K562 (cell line): ENCODE measurements at regions not wholly inside any gene's neighbourhood (a gene's known extent, or its start where the extent isn't known, plus 50 kb on each side); places are given as distances from the start of the nearest gene placed in this dataset.

Source experiments
- ADNP ChIP-seq: fragments of 200-800 bp; sonication (Bioruptor generic); IDR thresholded peaks from 2 replicates; pipeline ENCODE4 v1.6.1; 2016; ENCODE audit warnings: missing genetic modification characterization, missing compliant biosample characterization
- BRD4 ChIP-seq: fragments of 200-600 bp; sonication (generic); IDR thresholded peaks from 2 replicates; pipeline ENCODE4 v1.6.1; 2017; ENCODE audit warnings: inconsistent platforms
- CAMTA2 ChIP-seq: fragments of 250-450 bp; sonication (Bioruptor Pico); conservative IDR thresholded peaks from 2 replicates; pipeline ENCODE4 v1.5.1; 2022
- CBFA2T2 ChIP-seq: fragments of 450-650 bp; conservative IDR thresholded peaks from 2 replicates; pipeline ENCODE4 v1.6.1; 2017; ENCODE audit warnings: mild to moderate bottlenecking
- CC2D1A ChIP-seq: fragments of 450-650 bp; IDR thresholded peaks from 2 replicates; pipeline ENCODE4 v1.6.1; 2017; ENCODE audit warnings: mild to moderate bottlenecking
- CXXC5 ChIP-seq: fragments of 250-450 bp; sonication (Bioruptor Pico); IDR thresholded peaks from 2 replicates; pipeline ENCODE4 v1.8.0; 2022; ENCODE audit warnings: inconsistent platforms, mild to moderate bottlenecking, moderate library complexity
- FOXM1 ChIP-seq, 2 experiments: fragments of 450-650 bp in 1 of 2; sonication (generic) in 1 of 2; formaldehyde crosslinking in 1 of 2; IDR thresholded peaks; 2 replicates each; pipeline versions ENCODE4 v1.6.1 to v1.9.0; 2017 to 2022; ENCODE audit warnings: low read depth in 2 of 2, mild to moderate bottlenecking in 2 of 2, missing genetic modification reagents in 1 of 2, moderate library complexity in 1 of 2
- HINFP ChIP-seq: fragments of 450-650 bp; conservative IDR thresholded peaks from 2 replicates; pipeline ENCODE4 v1.6.1; 2016; ENCODE audit warnings: missing genetic modification characterization, low read depth, mild to moderate bottlenecking, control low read depth, missing compliant biosample characterization
- LARP7 ChIP-seq: fragments of 450-650 bp; IDR thresholded peaks from 2 replicates; pipeline ENCODE4 v1.6.1; 2016
- MYC ChIP-seq, 2 experiments: fragments of 250-450 bp in 1 of 2; sonication (Bioruptor Pico) in 1 of 2; IDR thresholded peaks; 2 replicates each; pipeline versions ENCODE4 v1.5.1 to v1.6.1; 2012 to 2021; ENCODE audit warnings: low read depth in 2 of 2, borderline replicate concordance in 1 of 2, improper control_type of control experiment in 1 of 2, low read length in 1 of 2, mild to moderate bottlenecking in 1 of 2, moderate library complexity in 1 of 2
- NFE2L1 ChIP-seq: fragments of 450-650 bp; IDR thresholded peaks from 2 replicates; pipeline ENCODE4 v1.6.1; 2016; ENCODE audit warnings: missing genetic modification characterization, low read depth, mild to moderate bottlenecking, missing compliant biosample characterization, moderate library complexity, borderline replicate concordance
- RAD21 ChIP-seq, 2 experiments: fragments of 250-450 bp in 1 of 2; fragments of 450-650 bp in 1 of 2; sonication (Bioruptor Pico) in 1 of 2; formaldehyde crosslinking in 1 of 2; IDR thresholded peaks in 1 of 2; conservative IDR thresholded peaks in 1 of 2; 2 replicates each; pipeline versions ENCODE4 v1.4.0 to v1.8.0; 2020 to 2022; ENCODE audit warnings: mild to moderate bottlenecking in 2 of 2, moderate library complexity in 1 of 2
- RBBP5 ChIP-seq: fragments of 200-600 bp; sonication (generic); IDR thresholded peaks from 2 replicates; pipeline ENCODE4 v1.6.1; 2012; ENCODE audit warnings: borderline replicate concordance, mild to moderate bottlenecking, low read length, control low read depth, inconsistent platforms; ENCODE audit not compliant: insufficient read depth, poor library complexity, severe bottlenecking
- RNF2 ChIP-seq: sonication (generic); IDR thresholded peaks from 2 replicates; pipeline ENCODE4 v1.6.1; 2016
- SETDB1 ChIP-seq: IDR thresholded peaks from one replicate; pipeline ENCODE4 v1.6.1; 2012; ENCODE audit warnings: low read length, control low read depth, inconsistent platforms
- TAF1 ChIP-seq: IDR thresholded peaks from 2 replicates; pipeline ENCODE4 v1.6.1; 2011; ENCODE audit warnings: mild to moderate bottlenecking, low read length, moderate library complexity; ENCODE audit not compliant: insufficient read depth, control insufficient read depth, severe bottlenecking; ENCODE audit errors: extremely low read depth
- TAF7 ChIP-seq: fragments of 450-650 bp; IDR thresholded peaks from 2 replicates; pipeline ENCODE4 v1.6.1; 2016; ENCODE audit warnings: missing genetic modification characterization, missing compliant biosample characterization
- U2AF1 ChIP-seq: fragments of 200-400 bp; formaldehyde crosslinking; optimal IDR thresholded peaks from 2 replicates; pipeline ENCODE3; 2017; ENCODE audit warnings: mild to moderate bottlenecking, low read depth, low read length, moderate library complexity
- YY1 ChIP-seq, 3 experiments: IDR thresholded peaks; 2 replicates each; pipeline ENCODE4 v1.6.1; 2011; ENCODE audit warnings: low read length in 2 of 3, mild to moderate bottlenecking in 2 of 3, moderate library complexity in 2 of 3, borderline replicate concordance in 1 of 3, control low read depth in 1 of 3, low read depth in 1 of 3; ENCODE audit not compliant: insufficient read depth in 3 of 3, insufficient replicate concordance in 2 of 3, control insufficient read depth in 1 of 3, insufficient read length in 1 of 3; ENCODE audit errors: extremely low read depth in 1 of 3
- ZFP30 ChIP-seq: fragments of 250-450 bp; sonication (Bioruptor Pico); IDR thresholded peaks from 2 replicates; pipeline ENCODE4 v1.8.0; 2022; ENCODE audit warnings: moderate library complexity, mild to moderate bottlenecking, inconsistent platforms, borderline replicate concordance
- ZFP36 ChIP-seq: fragments of 150-350 bp; IDR thresholded peaks from 2 replicates; pipeline ENCODE4 v1.6.1; 2018; ENCODE audit warnings: low read length, low read depth; ENCODE audit not compliant: partially characterized antibody
- ZNF133 ChIP-seq: fragments of 250-450 bp; sonication (Bioruptor Pico); IDR thresholded peaks from 2 replicates; pipeline ENCODE4 v1.4.0; 2020; ENCODE audit warnings: mild to moderate bottlenecking
- TF ChIP-seq, protein P1 (sequence below): fragments of 250-450 bp; sonication (Bioruptor Pico); IDR thresholded peaks from 2 replicates; pipeline ENCODE4 v1.5.0; 2021; ENCODE audit warnings: mild to moderate bottlenecking, moderate library complexity

DNA sequence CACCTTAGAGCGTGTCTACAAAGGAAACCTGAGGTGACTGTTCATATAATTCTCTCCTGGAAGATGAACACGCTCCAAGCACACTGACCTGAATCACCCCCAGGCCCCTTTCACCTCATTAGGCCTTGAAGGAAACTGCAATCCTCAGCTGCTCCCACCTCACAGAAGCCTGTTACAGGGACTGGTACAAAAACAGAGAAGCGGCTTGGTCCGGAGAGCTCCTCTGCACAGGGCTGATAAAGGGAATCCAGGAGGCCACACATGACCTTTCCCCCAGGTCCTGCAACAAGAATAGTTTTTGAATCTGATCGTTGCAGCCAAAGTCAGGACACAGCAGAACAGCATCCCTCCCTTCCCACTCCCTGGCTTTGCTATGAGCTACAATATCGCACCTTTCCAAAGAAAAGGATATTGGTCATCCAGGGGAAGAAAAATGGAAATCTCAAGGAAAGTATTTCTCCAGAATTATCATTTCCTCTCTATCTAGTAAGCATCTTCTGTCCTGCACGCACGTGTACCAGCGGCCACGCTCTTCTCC, 666.7 kb downstream of the UQCRFS1 start (continued):
- TF ChIP-seq TAF1 (peak; percentile 22), CBFA2T2 (peak; percentile 92), NFE2L1 (no peak), ADNP (tag) (no peak), BRD4 (no peak), TAF7 (no peak), ZFP36 (no peak), ZFP30 (CRISPR knock-in tag) (no peak), SETDB1 (no peak), CC2D1A (peak; percentile 80; the same call in 1 of the 2 replicates), RNF2 (peak; percentile 82; the same call in 1 of the 2 replicates), RBBP5 (no peak), FOXM1 (IDR thresholded peaks at IDR 0.05; ENCODE audit: low read depth) (peak; percentile 57), FOXM1 (CRISPR knock-in tag; IDR thresholded peaks at IDR 0.05; ENCODE audit: low read depth) (no peak), HINFP (tag) (no peak), ZNF133 (CRISPR knock-in tag) (no peak), CAMTA2 (CRISPR knock-in tag) (no peak), YY1 (IDR thresholded peaks at IDR 0.05; ENCODE audit: borderline replicate concordance in 1 of 3, control insufficient read depth in 1 of 3, extremely low read depth in 1 of 3, insufficient read depth in 3 of 3, insufficient read length in 1 of 3, insufficient replicate concordance in 2 of 3, low read depth in 1 of 3, low read length in 2 of 3) (no peak), CXXC5 (CRISPR knock-in tag) (peak; percentile 65), LARP7 (no peak), U2AF1 (no peak), MYC (IDR thresholded peaks at IDR 0.05; ENCODE audit: low read depth, low read length) (peak; percentile 30; the same call in 1 of the 2 replicates), MYC (CRISPR knock-in tag; IDR thresholded peaks at IDR 0.05; ENCODE audit: borderline replicate concordance, low read depth) (peak; percentile 41; the same call in 1 of the 2 replicates), RAD21 (CRISPR knock-in tag; conservative IDR thresholded peaks at IDR 0.05 in 1 of 2, IDR thresholded peaks at IDR 0.05 in 1 of 2) (peak in 1 of 2 experiments; percentile 18; a peak in 1 of 4 replicates)
- TF ChIP-seq, protein P1, sequence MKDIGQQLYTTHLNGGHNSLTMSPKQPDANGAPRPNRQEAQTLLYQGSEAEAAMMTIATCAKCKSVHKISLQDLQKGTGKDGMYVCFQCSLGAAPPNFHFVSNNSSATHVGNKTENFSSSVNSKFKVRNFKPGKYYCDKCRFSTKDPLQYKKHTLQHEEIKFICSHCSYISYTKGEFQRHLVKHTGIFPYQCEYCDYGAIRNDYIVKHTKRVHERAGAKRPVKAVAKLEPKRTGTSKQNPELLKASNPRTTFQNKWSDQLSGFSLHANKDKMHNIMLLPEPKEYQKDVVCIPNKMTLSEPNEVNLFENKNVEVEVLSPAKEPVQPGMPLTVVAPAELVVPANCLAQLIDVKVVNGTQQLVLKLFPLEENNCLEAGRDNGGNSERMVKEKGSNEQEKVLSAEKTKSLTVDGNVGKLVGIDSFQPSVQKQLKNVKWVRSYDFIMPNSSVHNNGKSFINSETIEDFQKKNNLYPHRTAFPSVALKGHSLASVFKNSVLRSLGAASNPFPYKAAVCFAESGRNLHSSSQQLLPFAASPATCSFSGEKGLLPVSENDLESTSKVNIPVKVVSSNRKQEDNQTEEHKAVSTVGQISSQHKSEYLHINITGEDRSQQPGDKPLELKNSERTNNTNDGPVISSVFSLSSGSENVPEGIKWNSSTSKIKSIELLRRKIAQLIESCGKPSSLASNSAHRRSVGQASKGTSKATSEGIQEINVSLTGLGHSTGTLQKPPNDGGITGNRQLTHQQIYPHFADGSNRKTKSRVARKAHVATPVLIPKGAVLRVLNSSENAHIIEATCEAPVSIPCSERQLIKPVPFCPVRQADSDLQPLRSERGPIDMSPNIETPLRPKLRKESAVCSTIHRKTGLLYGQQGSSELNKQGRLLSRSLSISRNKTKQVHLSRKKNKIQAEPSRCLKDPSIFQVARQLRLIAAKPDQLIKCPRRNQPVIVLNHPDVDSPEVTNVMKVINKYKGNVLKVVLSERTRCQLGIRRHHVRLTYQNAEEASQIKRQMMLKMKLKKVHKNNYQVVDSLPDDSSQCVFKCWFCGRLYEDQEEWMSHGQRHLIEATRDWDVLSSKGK (CRISPR knock-in tag) = no peak
